Brain microvascular endothelial cell (primary cell): ENCODE measurements at regions not wholly inside any gene's neighbourhood (a gene's known extent, or its start where the extent isn't known, plus 50 kb on each side); places are given as distances from the start of the nearest gene placed in this dataset.
"Not testable (repeated sequence)": the region's sequence is repeated elsewhere in the genome, so short reads cannot be mapped to it uniquely, and the experiment has no call there.

ENCODE experiments used
- DNase-seq: peaks from one replicate; pipeline ENCODE4 v3.0.0-alpha.2; 2020
- H3K27ac ChIP-seq: fragments of 250-450 bp; sonication (Bioruptor Pico); 2 replicates; pipeline ENCODE4 v1.5.1; 2020; ENCODE audit warnings: mild to moderate bottlenecking, moderate library complexity
- H3K27me3 ChIP-seq: fragments of 250-450 bp; sonication (Bioruptor Pico); replicated peaks from 2 replicates; pipeline ENCODE4 v1.5.1; 2020; ENCODE audit warnings: mild to moderate bottlenecking
- H3K36me3 ChIP-seq: fragments of 250-450 bp; sonication (Bioruptor Pico); replicated peaks from 2 replicates; pipeline ENCODE4 v1.5.1; 2020; ENCODE audit warnings: mild to moderate bottlenecking
- H3K4me3 ChIP-seq: 2 replicates; pipeline ENCODE4 v1.5.1; 2011; ENCODE audit warnings: low read depth, mild to moderate bottlenecking, control low read depth, low read length, moderate library complexity
- CTCF ChIP-seq: IDR thresholded peaks from 2 replicates; pipeline ENCODE4 v1.5.1; 2011; ENCODE audit warnings: low read depth, mild to moderate bottlenecking, moderate library complexity, low read length, control low read depth, inconsistent platforms; ENCODE audit errors: missing control alignments
- in situ Hi-C: cut with HindIII; loops from 2 replicates; pipeline ENCODE4 v1.10.0; 2017; ENCODE audit warnings: low sequenced_read_pairs, low pct_ligation_motif_present

GRCh38 chr5:25006237-25006636 lies 361.5 kb upstream of the CDH10 start:
- TF ChIP-seq CTCF: no peak
- Histone ChIP-seq H3K27ac (no peak overlapping the region), H3K4me3 (no peak overlapping the region), H3K27me3 (no peaks in the 10 kb centered on the region), H3K36me3 (no peaks in the 10 kb centered on the region)
- no peak for DNase-seq
- in situ Hi-C loops: no loop called here

- DNase-seq: no peak
- no peaks in the 10 kb centered on the region for H3K36me3 ChIP-seq
- H3K27me3 ChIP-seq: no peaks in the 10 kb centered on the region
- H3K27ac ChIP-seq: no peak overlapping the region
- H3K4me3 ChIP-seq: no peak overlapping the region
- in situ Hi-C loops: no loop called here
- TF ChIP-seq CTCF: no peak
These were observed 360.7 kb upstream of the CDH10 start for GRCh38 chr5:25005431-25005830.

GRCh38 chr5:25002371-25002770 lies 357.6 kb upstream of the CDH10 start:
- no peak for TF ChIP-seq CTCF
- DNase-seq: no peak
- in situ Hi-C loops: no loop called here
- no peak overlapping the region for H3K4me3 ChIP-seq
- no peaks in the 10 kb centered on the region for H3K27me3 ChIP-seq
- H3K27ac ChIP-seq: no peak overlapping the region
- no peaks in the 10 kb centered on the region for H3K36me3 ChIP-seq

GRCh38 chr5:24999732-25000131 lies 355.0 kb upstream of the CDH10 start:
- in situ Hi-C loops: no loop called here
- Histone ChIP-seq H3K4me3 (no peak overlapping the region), H3K27ac (no peak overlapping the region), H3K36me3 (no peaks in the 10 kb centered on the region), H3K27me3 (no peaks in the 10 kb centered on the region)
- TF ChIP-seq CTCF: no peak
- DNase-seq: no peak

- in situ Hi-C loops: no loop called here
- no peak for TF ChIP-seq CTCF
- H3K4me3 ChIP-seq: no peak overlapping the region
- no peaks in the 10 kb centered on the region for H3K27me3 ChIP-seq
- H3K27ac ChIP-seq: no peak overlapping the region
- no peak for DNase-seq
- no peaks in the 10 kb centered on the region for H3K36me3 ChIP-seq
These were observed 353.9 kb upstream of the CDH10 start for GRCh38 chr5:24998641-24999040.

GRCh38 chr5:24986326-24986725 lies 341.5 kb upstream of the CDH10 start:
- no peak overlapping the region for H3K27ac ChIP-seq
- no peak for DNase-seq
- in situ Hi-C loops: no loop called here
- no peak overlapping the region for H3K4me3 ChIP-seq
- no peaks in the 10 kb centered on the region for H3K36me3 ChIP-seq
- no peaks in the 10 kb centered on the region for H3K27me3 ChIP-seq
- TF ChIP-seq CTCF: no peak

- H3K4me3 ChIP-seq, H3K27me3 ChIP-seq, H3K27ac ChIP-seq, DNase-seq, H3K36me3 ChIP-seq, in situ Hi-C loops: not testable (repeated sequence)
These were observed 333.8 kb upstream of the CDH10 start for GRCh38 chr5:24978552-24978951.
